GM19463 (cell line): ENCODE measurements at regions not wholly inside any gene's neighbourhood (a gene's known extent, or its start where the extent isn't known, plus 50 kb on each side); places are given as distances from the start of the nearest gene placed in this dataset.

ENCODE experiments used
- ATAC-seq: cut with Tn5 transposase; IDR thresholded peaks from one replicate; pipeline ENCODE4 v1.9.1; 2021; ENCODE audit warnings: mild to moderate bottlenecking, moderate library complexity; ENCODE audit not compliant: unreplicated experiment

GRCh38 chr2:120913972-120914838 lies 178.5 kb downstream of the GLI2 start:
- no peak for ATAC-seq

GRCh38 chr2:120914839-120915521 lies 179.3 kb downstream of the GLI2 start:
- ATAC-seq: no peak

- no peak for ATAC-seq
Observed at GRCh38 chr2:120915670-120916069, 180.0 kb downstream of the GLI2 start.

GRCh38 chr2:120916446-120916845 lies 180.8 kb downstream of the GLI2 start:
- no peak for ATAC-seq

- ATAC-seq: no peak
Observed at GRCh38 chr2:120917886-120918285, 182.2 kb downstream of the GLI2 start.

- ATAC-seq: no peak
Observed at GRCh38 chr2:120919216-120919615, 183.5 kb downstream of the GLI2 start.

GRCh38 chr2:120919771-120920453 lies 184.2 kb downstream of the GLI2 start:
- ATAC-seq: no peak

- ATAC-seq: no peak
Observed at GRCh38 chr2:120920454-120921148, 184.9 kb downstream of the GLI2 start.

GRCh38 chr2:120921457-120921856 lies 185.8 kb downstream of the GLI2 start:
- no peak for ATAC-seq

GRCh38 chr2:120922571-120923332 lies 187.1 kb downstream of the GLI2 start:
- no peak for ATAC-seq

- ATAC-seq: no peak
Observed at GRCh38 chr2:120923426-120923825, 187.8 kb downstream of the GLI2 start.

GRCh38 chr2:120924924-120925323 lies 189.3 kb downstream of the GLI2 start:
- ATAC-seq: no peak

GRCh38 chr2:120926463-120927264 lies 191.0 kb downstream of the GLI2 start:
- ATAC-seq: no peak

- ATAC-seq: no peak
Observed at GRCh38 chr2:120927265-120927628, 191.6 kb downstream of the GLI2 start.

GRCh38 chr2:120929829-120930228 lies 194.2 kb downstream of the GLI2 start:
- no peak for ATAC-seq

- no peak for ATAC-seq
Observed at GRCh38 chr2:120930236-120930635, 194.6 kb downstream of the GLI2 start.

GRCh38 chr2:120930864-120931263 lies 195.2 kb downstream of the GLI2 start:
- no peak for ATAC-seq

GRCh38 chr2:120932472-120932871 lies 196.8 kb downstream of the GLI2 start:
- no peak for ATAC-seq

- ATAC-seq: no peak
Observed at GRCh38 chr2:120932881-120933280, 197.2 kb downstream of the GLI2 start.
